ENCODE measurements at regions not wholly inside any gene's neighbourhood (a gene's known extent, or its start where the extent isn't known, plus 50 kb on each side); places are given as distances from the start of the nearest gene placed in this dataset.

DNA sequence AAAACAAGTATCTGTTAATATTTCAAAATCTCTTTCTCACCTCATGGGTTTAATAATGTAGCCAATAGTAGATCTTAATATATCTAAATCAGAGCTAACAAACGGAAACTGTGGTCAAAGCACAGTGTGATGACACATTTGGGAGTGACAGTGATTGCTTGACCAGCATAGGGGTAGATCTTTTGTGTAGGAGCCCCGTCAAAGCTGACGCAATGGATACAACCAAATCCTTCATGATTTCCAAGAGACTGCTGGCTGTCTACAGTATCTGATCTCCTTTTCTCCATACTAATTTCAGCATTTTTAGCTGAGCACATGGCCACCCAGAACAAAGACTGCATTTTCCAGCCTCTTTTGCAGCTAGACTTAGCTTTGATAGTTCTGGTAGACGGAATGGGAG lies 299.3 kb upstream of the ECI2 start:
- Histone ChIP-seq H3K4me3 (ENCODE audit: insufficient read depth in 1 of 2, low read depth in 1 of 2, low read length in 2 of 2) (no peak overlapping the region), H3K14ac (ENCODE audit: low read length in 2 of 2) (no peak overlapping the region), H2BK120ac (ENCODE audit: low read depth, low read length) (no peak overlapping the region), H2BK12ac (ENCODE audit: low read length in 2 of 2) (no peak overlapping the region), H3K4me2 (ENCODE audit: low read length, poor library complexity, severe bottlenecking) (no peak overlapping the region), H3K23ac (ENCODE audit: low read length in 2 of 2) (no peak overlapping the region), H3K18ac (ENCODE audit: low read depth in 1 of 2, low read length in 2 of 2) (no peak overlapping the region), H3K27me3 (ENCODE audit: control insufficient read depth in 1 of 2, insufficient read depth in 1 of 2, low read length in 2 of 2) (no peaks in the 10 kb centered on the region), H2BK5ac (ENCODE audit: low read depth, low read length, poor library complexity, severe bottlenecking) (no peak overlapping the region), H3K9ac (ENCODE audit: low read length) (no peak overlapping the region), H2AFZ (ENCODE audit: low read depth, low read length) (no peak overlapping the region), H3K36me3 (ENCODE audit: control insufficient read depth in 1 of 2, insufficient read depth in 2 of 2, low read depth in 1 of 2, low read length in 2 of 2) (no peaks in the 10 kb centered on the region), H4K8ac (ENCODE audit: low read length) (no peak overlapping the region), H2AK5ac (ENCODE audit: low read length, severe bottlenecking) (no peak overlapping the region), H3K4me1 (ENCODE audit: control insufficient read depth, insufficient read depth, low read depth, low read length) (no peaks in the 10 kb centered on the region), H2BK15ac (ENCODE audit: low read depth, poor library complexity, severe bottlenecking) (no peak overlapping the region), H3K79me1 (replicated peaks; ENCODE audit: low read length, poor library complexity, severe bottlenecking) (no peaks in the 10 kb centered on the region), H3K9me3 (ENCODE audit: control insufficient read depth, low read length) (no peaks in the 10 kb centered on the region), H3K27ac (ENCODE audit: low read length, poor library complexity, severe bottlenecking) (no peak overlapping the region), H4K91ac (ENCODE audit: low read length) (no peak overlapping the region), H3K4ac (ENCODE audit: low read depth in 1 of 2, low read length in 2 of 2) (no peak overlapping the region)
- no peak for DNase-seq
- WGBS = over 99% methylated on average over 4 of the region's 4 CpGs

- no peak for DNase-seq
- no peaks in the 10 kb centered on the region for H3K27me3 ChIP-seq (ENCODE audit: control insufficient read depth in 1 of 2, insufficient read depth in 1 of 2, low read length in 2 of 2)
- WGBS = 88% methylated on average over 4 of the region's 4 CpGs
- no peaks in the 10 kb centered on the region for H3K9me3 ChIP-seq (ENCODE audit: control insufficient read depth, low read length)
- H2AFZ ChIP-seq (ENCODE audit: low read depth, low read length) = no peak overlapping the region
- H3K4me1 ChIP-seq (ENCODE audit: control insufficient read depth, insufficient read depth, low read depth, low read length) = no peaks in the 10 kb centered on the region
- H3K4ac ChIP-seq (ENCODE audit: low read depth in 1 of 2, low read length in 2 of 2) = no peak overlapping the region
- H3K79me1 ChIP-seq (replicated peaks; ENCODE audit: low read length, poor library complexity, severe bottlenecking) = no peaks in the 10 kb centered on the region
- no peak overlapping the region for H3K9ac ChIP-seq (ENCODE audit: low read length)
- H4K8ac ChIP-seq (ENCODE audit: low read length) = no peak overlapping the region
- H2BK12ac ChIP-seq (ENCODE audit: low read length in 2 of 2) = no peak overlapping the region
- no peak overlapping the region for H4K91ac ChIP-seq (ENCODE audit: low read length)
- H2BK120ac ChIP-seq (ENCODE audit: low read depth, low read length) = no peak overlapping the region
- H3K4me3 ChIP-seq (ENCODE audit: insufficient read depth in 1 of 2, low read depth in 1 of 2, low read length in 2 of 2) = no peak overlapping the region
- no peak overlapping the region for H3K14ac ChIP-seq (ENCODE audit: low read length in 2 of 2)
- no peak overlapping the region for H3K27ac ChIP-seq (ENCODE audit: low read length, poor library complexity, severe bottlenecking)
- no peak overlapping the region for H2AK5ac ChIP-seq (ENCODE audit: low read length, severe bottlenecking)
- H3K36me3 ChIP-seq (ENCODE audit: control insufficient read depth in 1 of 2, insufficient read depth in 2 of 2, low read depth in 1 of 2, low read length in 2 of 2) = no peaks in the 10 kb centered on the region
- no peak overlapping the region for H3K4me2 ChIP-seq (ENCODE audit: low read length, poor library complexity, severe bottlenecking)
- no peak overlapping the region for H3K18ac ChIP-seq (ENCODE audit: low read depth in 1 of 2, low read length in 2 of 2)
- H3K23ac ChIP-seq (ENCODE audit: low read length in 2 of 2) = no peak overlapping the region
- H2BK15ac ChIP-seq (ENCODE audit: low read depth, poor library complexity, severe bottlenecking) = no peak overlapping the region
- no peak overlapping the region for H2BK5ac ChIP-seq (ENCODE audit: low read depth, low read length, poor library complexity, severe bottlenecking)
Observed at GRCh38 chr6:4433199-4433598, 297.8 kb upstream of the ECI2 start.

DNA sequence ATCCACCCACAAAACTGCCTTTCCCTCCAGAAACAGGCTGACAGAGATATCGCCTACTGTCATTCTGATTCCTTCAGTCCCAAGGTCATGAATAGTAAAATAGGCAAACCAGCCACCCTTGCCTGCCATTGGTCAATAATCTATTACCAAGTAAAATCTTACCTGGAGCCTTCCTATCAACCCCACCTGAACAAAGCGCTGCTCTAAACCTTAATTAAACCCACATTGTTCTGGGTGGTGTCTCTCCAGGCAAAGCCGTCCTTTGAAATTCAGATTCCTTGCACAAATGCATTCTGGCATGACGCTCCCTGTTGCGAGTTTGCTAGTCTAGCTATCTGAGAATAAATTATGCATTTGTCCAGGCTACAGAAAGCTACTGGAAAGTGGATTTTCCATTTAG lies 291.6 kb upstream of the ECI2 start:
- no peak overlapping the region for H4K8ac ChIP-seq (ENCODE audit: low read length)
- no peaks in the 10 kb centered on the region for H3K4me1 ChIP-seq (ENCODE audit: control insufficient read depth, insufficient read depth, low read depth, low read length)
- no peak overlapping the region for H2AK5ac ChIP-seq (ENCODE audit: low read length, severe bottlenecking)
- no peaks in the 10 kb centered on the region for H3K27me3 ChIP-seq (ENCODE audit: control insufficient read depth in 1 of 2, insufficient read depth in 1 of 2, low read length in 2 of 2)
- peaks cover 4% of the 10 kb centered on the region for H3K9me3 ChIP-seq (ENCODE audit: control insufficient read depth, low read length)
- H3K23ac ChIP-seq (ENCODE audit: low read length in 2 of 2) = no peak overlapping the region
- no peak overlapping the region for H2BK15ac ChIP-seq (ENCODE audit: low read depth, poor library complexity, severe bottlenecking)
- no peak overlapping the region for H3K4me3 ChIP-seq (ENCODE audit: insufficient read depth in 1 of 2, low read depth in 1 of 2, low read length in 2 of 2)
- no peak overlapping the region for H2BK5ac ChIP-seq (ENCODE audit: low read depth, low read length, poor library complexity, severe bottlenecking)
- no peak overlapping the region for H3K4ac ChIP-seq (ENCODE audit: low read depth in 1 of 2, low read length in 2 of 2)
- no peak overlapping the region for H3K18ac ChIP-seq (ENCODE audit: low read depth in 1 of 2, low read length in 2 of 2)
- H2AFZ ChIP-seq (ENCODE audit: low read depth, low read length) = no peak overlapping the region
- 81% methylated on average over 5 of the region's 5 CpGs for WGBS
- no peak for DNase-seq
- H4K91ac ChIP-seq (ENCODE audit: low read length) = no peak overlapping the region
- no peak overlapping the region for H2BK120ac ChIP-seq (ENCODE audit: low read depth, low read length)
- no peak overlapping the region for H3K27ac ChIP-seq (ENCODE audit: low read length, poor library complexity, severe bottlenecking)
- no peaks in the 10 kb centered on the region for H3K79me1 ChIP-seq (replicated peaks; ENCODE audit: low read length, poor library complexity, severe bottlenecking)
- H3K14ac ChIP-seq (ENCODE audit: low read length in 2 of 2) = no peak overlapping the region
- H3K4me2 ChIP-seq (ENCODE audit: low read length, poor library complexity, severe bottlenecking) = no peak overlapping the region
- no peak overlapping the region for H3K9ac ChIP-seq (ENCODE audit: low read length)
- no peak overlapping the region for H2BK12ac ChIP-seq (ENCODE audit: low read length in 2 of 2)
- no peaks in the 10 kb centered on the region for H3K36me3 ChIP-seq (ENCODE audit: control insufficient read depth in 1 of 2, insufficient read depth in 2 of 2, low read depth in 1 of 2, low read length in 2 of 2)

GRCh38 chr6:4421837-4422236 lies 286.5 kb upstream of the ECI2 start:
- no peak overlapping the region for H3K18ac ChIP-seq (ENCODE audit: low read depth in 1 of 2, low read length in 2 of 2)
- no peak overlapping the region for H3K4me2 ChIP-seq (ENCODE audit: low read length, poor library complexity, severe bottlenecking)
- H3K4ac ChIP-seq (ENCODE audit: low read depth in 1 of 2, low read length in 2 of 2) = no peak overlapping the region
- no peak for DNase-seq
- no peak overlapping the region for H2BK15ac ChIP-seq (ENCODE audit: low read depth, poor library complexity, severe bottlenecking)
- H3K27ac ChIP-seq (ENCODE audit: low read length, poor library complexity, severe bottlenecking) = no peak overlapping the region
- peaks cover 4% of the 10 kb centered on the region for H3K9me3 ChIP-seq (ENCODE audit: control insufficient read depth, low read length)
- H3K27me3 ChIP-seq (ENCODE audit: control insufficient read depth in 1 of 2, insufficient read depth in 1 of 2, low read length in 2 of 2) = no peaks in the 10 kb centered on the region
- H3K4me1 ChIP-seq (ENCODE audit: control insufficient read depth, insufficient read depth, low read depth, low read length) = no peaks in the 10 kb centered on the region
- H2AFZ ChIP-seq (ENCODE audit: low read depth, low read length) = no peak overlapping the region
- no peak overlapping the region for H4K91ac ChIP-seq (ENCODE audit: low read length)
- H4K8ac ChIP-seq (ENCODE audit: low read length) = no peak overlapping the region
- no peak overlapping the region for H3K23ac ChIP-seq (ENCODE audit: low read length in 2 of 2)
- H3K79me1 ChIP-seq (replicated peaks; ENCODE audit: low read length, poor library complexity, severe bottlenecking) = no peaks in the 10 kb centered on the region
- H3K9ac ChIP-seq (ENCODE audit: low read length) = no peak overlapping the region
- H2AK5ac ChIP-seq (ENCODE audit: low read length, severe bottlenecking) = no peak overlapping the region
- no peaks in the 10 kb centered on the region for H3K36me3 ChIP-seq (ENCODE audit: control insufficient read depth in 1 of 2, insufficient read depth in 2 of 2, low read depth in 1 of 2, low read length in 2 of 2)
- no peak overlapping the region for H2BK5ac ChIP-seq (ENCODE audit: low read depth, low read length, poor library complexity, severe bottlenecking)
- no peak overlapping the region for H3K4me3 ChIP-seq (ENCODE audit: insufficient read depth in 1 of 2, low read depth in 1 of 2, low read length in 2 of 2)
- WGBS = 80% methylated on average over 2 of the region's 2 CpGs
- H2BK120ac ChIP-seq (ENCODE audit: low read depth, low read length) = no peak overlapping the region
- H3K14ac ChIP-seq (ENCODE audit: low read length in 2 of 2) = no peak overlapping the region
- no peak overlapping the region for H2BK12ac ChIP-seq (ENCODE audit: low read length in 2 of 2)

All from mesenchymal stem cell (in vitro differentiated cells and primary cell).